ENCODE measurements at regions not wholly inside any gene's neighbourhood (a gene's known extent, or its start where the extent isn't known, plus 50 kb on each side); places are given as distances from the start of the nearest gene placed in this dataset.
"Not testable (repeated sequence)": the region's sequence is repeated elsewhere in the genome, so short reads cannot be mapped to it uniquely, and the experiment has no call there.

DNA sequence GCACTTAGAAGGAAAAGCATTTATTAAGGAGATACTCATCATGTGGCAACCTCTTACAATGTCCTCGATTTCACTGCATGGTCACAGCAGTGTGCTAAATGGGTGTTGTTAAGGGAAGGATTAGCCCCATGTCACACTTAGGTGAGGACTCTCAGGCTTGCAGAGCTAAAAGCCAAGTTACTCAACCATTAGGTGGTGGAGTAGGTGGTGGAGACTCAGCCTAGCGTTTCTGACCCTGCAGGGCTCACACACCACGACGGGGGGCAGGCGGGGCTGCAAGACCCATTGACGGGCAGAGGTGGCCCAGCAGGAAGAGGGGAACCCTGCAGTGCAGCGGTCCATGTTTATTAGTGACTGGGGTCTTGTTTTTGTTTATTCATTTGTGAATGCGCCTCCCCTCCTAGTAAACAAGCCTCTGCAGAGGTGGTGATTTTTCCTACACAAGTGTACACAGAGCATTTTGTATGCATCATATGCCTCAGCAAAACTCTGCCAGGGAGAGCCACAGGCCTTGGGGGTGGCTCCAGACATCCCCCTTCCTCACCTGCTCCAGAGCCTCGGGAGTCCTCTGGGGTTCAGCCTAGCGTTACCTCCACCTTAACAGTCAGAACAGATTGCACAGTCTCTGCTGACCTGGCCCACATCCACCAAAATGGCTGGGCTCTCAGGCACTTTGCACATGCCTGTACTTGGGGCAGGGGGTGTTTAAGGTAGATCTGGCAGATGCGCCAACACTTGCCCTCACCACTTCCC lies 216.7 kb downstream of the C16orf95 start:
- no peak for DNase-seq (ENCODE audit: low read depth)

- no peak for DNase-seq (ENCODE audit: low read depth)
Observed at GRCh38 chr16:87101903-87102302, 215.3 kb downstream of the C16orf95 start.

DNA sequence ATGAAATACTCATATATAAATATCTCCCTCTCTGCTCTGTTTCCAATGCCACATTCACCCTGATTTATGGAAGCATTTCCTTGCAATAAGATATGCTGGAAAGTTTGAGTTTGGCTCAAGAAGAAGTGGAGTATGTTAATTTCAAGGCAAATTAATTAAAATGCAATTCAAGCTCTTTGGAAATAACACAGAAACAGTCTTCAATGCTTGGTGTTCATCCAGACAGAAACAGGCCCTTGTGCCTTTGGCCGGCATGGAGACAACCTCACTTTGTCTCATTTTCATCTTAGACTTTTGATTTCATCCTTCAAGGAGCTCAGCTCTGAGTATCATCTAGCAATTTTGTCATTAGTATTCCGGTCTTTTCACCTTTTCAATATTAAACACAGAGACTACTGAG lies 210.0 kb downstream of the C16orf95 start:
- DNase-seq (ENCODE audit: low read depth) = no peak

DNA sequence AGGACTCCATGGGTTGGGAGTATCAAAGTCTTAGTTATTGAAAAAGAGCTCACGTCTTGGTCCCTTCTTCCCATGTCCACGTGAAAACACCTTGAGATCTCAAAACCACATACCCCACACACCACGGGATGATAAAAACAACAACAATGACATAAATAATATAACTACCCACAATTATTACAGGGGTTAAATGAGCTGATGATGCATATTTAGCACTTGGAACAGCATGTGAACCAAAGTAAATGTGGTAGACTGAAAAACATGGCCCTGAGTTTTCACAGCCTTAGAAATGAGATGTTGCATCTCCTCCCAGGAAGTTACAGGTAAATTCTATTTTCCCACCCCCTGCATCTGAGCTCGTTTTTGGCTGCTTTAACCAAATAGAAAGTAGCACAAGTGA lies 208.9 kb downstream of the C16orf95 start:
- no peak for DNase-seq (ENCODE audit: low read depth)

- DNase-seq (ENCODE audit: low read depth) = no peak
Observed at GRCh38 chr16:87108941-87109340, 208.3 kb downstream of the C16orf95 start.

DNA sequence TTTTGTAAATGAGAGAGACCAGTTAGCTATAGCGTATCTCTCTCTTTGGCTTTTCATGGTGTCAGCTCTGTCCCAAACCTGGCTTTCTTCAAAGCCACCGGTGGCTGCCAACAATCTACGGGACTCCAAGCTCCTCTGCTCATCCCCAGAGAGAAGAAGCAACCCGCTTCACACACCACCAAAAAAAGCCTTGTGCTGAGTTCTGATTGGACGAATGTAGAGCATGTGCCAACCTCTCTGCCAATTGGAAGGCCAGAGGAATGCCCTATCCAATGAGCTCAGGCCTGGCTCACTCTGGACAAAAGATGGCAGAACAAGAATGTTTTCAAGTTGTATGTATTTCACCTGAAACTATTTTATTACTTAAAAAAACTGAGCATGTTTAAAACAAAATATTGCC lies 202.4 kb downstream of the C16orf95 start:
- DNase-seq (ENCODE audit: low read depth) = no peak

GRCh38 chr16:87115646-87116045 lies 201.5 kb downstream of the C16orf95 start:
- DNase-seq (ENCODE audit: low read depth) = no peak

- no peak for DNase-seq (ENCODE audit: low read depth)
Observed at GRCh38 chr16:87117936-87118335, 199.3 kb downstream of the C16orf95 start.

- DNase-seq (ENCODE audit: low read depth) = no peak
Observed at GRCh38 chr16:87119168-87119567, 198.0 kb downstream of the C16orf95 start.

DNA sequence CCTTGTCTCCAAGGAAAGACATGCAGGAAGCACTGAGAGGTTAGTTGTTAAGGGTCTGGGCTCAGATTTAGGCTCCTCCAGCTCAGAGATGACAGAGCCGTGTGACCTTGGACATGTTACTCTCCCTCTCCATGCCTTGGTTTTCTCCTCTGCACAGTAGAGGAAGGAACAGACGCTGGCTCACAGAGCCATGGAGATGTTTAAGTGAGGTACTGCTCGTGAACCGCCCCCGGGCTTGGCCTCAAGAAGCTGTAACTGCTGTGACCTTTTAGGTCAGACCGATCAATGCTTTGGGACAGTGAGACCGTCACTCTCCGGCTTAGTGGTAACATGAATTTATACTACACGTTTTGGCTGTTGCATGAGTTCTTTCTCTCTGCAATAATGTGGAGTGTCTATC lies 197.4 kb downstream of the C16orf95 start:
- DNase-seq (ENCODE audit: low read depth) = no peak

DNA sequence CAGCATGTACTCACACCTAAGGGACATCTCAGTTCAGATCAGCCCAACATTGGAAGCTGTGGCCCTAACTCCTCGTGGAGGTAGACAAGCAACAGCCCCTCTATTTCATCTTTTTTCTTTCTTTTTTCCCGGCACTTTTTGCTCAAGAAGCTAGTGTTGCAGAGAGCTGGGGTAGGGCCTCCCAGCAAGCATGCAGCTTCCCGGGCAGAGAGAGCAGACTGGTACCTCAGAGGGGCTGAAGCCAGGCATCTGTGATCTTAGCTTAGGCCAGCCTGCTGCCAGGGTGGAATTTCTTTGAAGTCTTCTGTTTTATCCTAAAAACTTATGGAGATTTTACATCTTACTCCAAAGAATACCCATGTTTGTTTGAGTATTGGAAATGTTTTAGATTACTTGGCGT lies 195.4 kb downstream of the C16orf95 start:
- DNase-seq (ENCODE audit: low read depth) = no peak

DNA sequence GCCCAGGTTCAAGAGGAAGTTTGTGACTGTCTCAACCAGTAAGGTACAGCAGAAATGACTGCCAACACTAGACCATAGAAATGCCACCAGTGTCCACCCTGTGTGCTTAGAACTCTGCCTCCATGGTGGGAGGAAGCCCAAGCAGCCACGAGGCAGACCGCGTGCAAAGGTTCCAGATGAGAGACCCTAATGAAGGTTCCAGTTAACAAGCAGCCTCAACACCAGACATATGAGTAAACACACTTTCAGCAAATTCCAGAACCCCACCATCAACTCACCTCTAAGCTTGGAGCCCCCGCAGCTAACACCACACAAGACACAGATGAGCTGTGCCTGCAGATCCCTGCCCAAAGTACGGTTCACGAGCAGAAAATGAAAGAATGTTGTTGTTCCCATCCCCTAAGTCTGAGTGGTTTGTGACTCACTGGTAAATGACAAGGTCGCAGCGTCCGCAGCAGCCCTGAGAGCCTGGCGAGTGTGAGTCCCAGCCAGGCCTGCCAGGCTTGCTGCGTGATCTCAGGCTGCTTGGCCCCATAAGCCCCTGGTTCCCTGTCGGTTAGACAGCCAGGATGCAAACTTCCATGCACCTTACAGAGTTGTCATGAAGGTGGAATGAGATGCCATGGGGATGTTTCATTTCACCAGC lies 193.7 kb downstream of the C16orf95 start:
- no peak for DNase-seq (ENCODE audit: low read depth)

DNA sequence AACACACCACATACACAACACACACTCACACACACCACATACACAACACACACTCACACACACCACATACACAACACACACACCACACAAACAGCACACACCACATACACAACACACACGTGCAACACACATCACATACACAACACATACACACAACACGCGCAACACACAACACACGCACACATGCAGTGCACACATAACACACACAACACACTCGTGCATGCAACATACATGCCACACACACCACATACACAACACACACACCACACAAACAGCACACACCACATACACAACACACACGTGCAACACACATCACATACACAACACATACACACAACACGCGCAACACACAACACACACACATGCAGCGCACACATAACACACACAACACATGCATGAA lies 192.8 kb downstream of the C16orf95 start:
- DNase-seq (ENCODE audit: low read depth) = not testable (repeated sequence)

GRCh38 chr16:87125206-87126155 lies 191.7 kb downstream of the C16orf95 start:
- no peak for DNase-seq (ENCODE audit: low read depth)

DNA sequence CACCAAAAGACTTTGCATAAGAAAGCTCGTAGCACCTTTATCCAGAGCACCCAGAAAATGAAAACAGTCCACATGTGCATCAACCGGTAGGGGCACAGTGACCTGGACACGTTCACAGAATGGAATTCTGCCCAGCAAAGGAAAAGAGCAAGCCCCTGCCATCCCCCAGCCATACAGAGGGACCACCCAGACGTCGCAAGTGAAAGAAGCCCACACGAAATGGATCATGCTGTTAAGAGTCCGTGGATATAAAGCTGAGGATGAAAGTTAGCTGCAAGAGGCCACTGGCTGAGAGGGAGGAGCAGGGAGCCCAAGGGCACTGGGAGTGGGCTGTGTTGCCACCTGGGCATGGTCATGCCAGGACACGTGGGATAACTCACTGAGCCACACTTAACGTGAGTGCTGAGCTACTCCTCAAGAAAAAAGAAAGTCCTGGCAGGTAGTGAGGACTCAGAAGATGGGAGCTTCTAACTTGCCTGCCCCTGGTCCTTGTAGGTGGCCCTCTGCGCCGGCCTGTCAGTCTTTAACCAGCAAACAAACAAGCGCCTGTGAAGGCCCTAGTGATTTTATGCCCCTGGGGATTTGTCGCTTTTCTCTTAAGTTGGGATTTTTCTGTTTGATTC lies 190.7 kb downstream of the C16orf95 start:
- DNase-seq (ENCODE audit: low read depth) = no peak

DNA sequence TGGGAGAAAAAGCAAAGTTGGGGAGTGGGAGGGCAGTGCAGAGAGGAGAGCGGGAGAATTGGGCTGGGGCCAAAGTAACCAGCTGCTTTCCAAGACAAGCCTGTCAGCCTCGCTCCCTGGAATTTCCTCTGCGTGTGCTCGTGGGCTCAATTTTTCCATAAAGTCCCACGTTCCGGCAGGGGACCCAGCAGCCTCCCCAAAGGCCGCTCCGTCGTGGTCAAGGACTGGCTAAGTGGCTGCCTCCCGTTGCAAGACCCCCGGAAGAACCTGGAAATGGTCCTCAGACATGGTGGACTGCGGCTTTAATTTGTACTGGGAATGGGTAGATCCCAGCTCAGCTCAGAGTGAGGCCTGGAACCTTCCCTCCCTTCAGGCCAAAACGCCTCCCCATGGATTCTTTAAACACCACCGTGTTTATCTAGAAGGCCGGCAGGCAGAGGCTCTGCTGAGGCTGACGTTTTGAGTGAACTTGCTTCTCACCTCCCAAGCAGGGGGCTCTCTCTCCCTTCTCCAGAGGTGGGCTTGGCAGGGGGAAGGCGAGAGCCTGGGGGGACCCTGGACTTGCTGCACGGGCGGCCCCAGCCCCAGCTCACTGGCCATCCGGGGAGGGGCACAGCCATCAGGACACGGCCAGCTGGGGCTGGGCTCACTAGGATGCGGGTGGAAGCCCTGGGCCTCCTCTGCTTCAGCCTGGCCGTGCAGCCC lies 190.0 kb downstream of the C16orf95 start:
- no peak for DNase-seq (ENCODE audit: low read depth)

- no peak for DNase-seq (ENCODE audit: low read depth)
Observed at GRCh38 chr16:87127766-87128147, 189.4 kb downstream of the C16orf95 start.

DNA sequence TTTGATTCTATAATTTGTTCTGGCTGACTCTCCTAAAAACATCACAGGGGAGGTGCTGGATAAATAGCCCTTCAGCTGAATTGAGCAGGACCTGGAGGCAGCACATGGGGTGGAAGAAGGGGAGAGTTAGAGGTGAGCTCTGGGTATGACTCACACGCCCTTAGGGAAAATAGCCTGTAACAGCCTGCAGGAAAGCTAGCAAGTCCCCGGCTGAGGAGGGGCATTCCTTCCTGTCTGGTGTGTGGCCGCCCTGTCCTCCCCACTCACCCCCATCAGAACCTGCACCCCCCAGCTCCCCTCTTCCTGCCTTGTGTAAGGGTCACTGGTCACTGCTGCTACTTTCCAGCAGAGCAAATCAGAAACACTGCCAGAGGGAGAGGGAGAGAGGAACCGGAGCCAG lies 187.4 kb downstream of the C16orf95 start:
- DNase-seq (ENCODE audit: low read depth) = no peak

- no peak for DNase-seq (ENCODE audit: low read depth)
Observed at GRCh38 chr16:87131061-87131995, 185.9 kb downstream of the C16orf95 start.

DNA sequence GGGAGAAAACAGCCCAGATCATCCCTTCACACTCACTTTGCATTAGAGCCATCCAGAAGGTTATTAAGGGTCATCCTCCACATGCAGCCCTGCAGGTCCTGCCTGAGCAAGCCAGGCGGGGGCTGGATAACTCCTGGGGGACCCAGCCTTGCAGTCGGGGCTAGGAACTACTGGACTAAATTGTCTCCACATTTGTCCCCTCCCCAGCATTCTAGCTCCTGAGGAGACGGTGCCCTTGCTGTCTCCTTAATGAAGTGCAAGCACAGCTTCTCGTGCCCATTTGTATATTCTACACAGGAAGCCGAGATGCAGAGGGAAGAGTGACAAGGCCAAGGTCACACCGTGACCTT lies 185.2 kb downstream of the C16orf95 start:
- no peak for DNase-seq (ENCODE audit: low read depth)
